GM21515 (cell line): ENCODE measurements at regions not wholly inside any gene's neighbourhood (a gene's known extent, or its start where the extent isn't known, plus 50 kb on each side); places are given as distances from the start of the nearest gene placed in this dataset.
"Not testable (repeated sequence)": the region's sequence is repeated elsewhere in the genome, so short reads cannot be mapped to it uniquely, and the experiment has no call there.

Source experiments
- ATAC-seq: cut with Tn5 transposase; IDR thresholded peaks from one replicate; pipeline ENCODE4 v1.9.1; 2021; ENCODE audit not compliant: unreplicated experiment

DNA sequence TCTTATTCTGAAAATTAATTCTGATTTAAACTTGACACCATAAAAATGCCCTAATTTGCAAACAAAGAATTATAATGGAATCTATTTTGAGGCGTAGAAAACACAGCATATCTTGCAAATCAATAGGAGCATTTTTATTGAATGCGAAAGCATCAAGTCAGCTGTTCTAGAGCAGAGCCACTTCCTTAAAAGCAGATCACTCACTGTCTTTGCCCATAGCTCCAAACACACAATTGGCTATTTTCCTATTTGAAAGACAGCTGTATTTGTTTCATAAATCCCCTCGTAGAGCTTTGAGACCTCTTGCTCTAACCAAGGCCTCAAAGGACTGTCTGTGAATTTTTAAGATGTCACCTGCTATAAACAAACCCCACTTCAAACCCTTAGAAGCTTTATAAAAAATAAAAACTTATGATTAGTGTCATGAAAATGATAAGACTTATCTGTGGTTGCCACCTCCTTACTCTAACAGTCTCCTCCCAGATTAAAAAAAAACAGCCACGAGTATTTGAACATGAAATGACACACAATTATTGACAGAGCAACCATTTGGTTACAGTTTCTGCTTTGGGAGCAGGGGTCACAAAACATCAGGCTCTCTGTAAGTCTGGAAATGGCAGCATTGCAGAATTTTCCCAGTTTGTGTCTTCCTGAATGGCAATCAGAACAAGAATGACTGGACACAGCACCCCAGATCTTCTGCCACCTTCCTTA, 75.6 kb upstream of the RASEF start:
- ATAC-seq: no peak

- no peak for ATAC-seq
These were observed 70.4 kb upstream of the RASEF start for GRCh38 chr9:83133316-83133715.

- no peak for ATAC-seq
These were observed 69.8 kb upstream of the RASEF start for GRCh38 chr9:83132768-83133167.

GRCh38 chr9:83130541-83130940, 67.6 kb upstream of the RASEF start:
- ATAC-seq: no peak

DNA sequence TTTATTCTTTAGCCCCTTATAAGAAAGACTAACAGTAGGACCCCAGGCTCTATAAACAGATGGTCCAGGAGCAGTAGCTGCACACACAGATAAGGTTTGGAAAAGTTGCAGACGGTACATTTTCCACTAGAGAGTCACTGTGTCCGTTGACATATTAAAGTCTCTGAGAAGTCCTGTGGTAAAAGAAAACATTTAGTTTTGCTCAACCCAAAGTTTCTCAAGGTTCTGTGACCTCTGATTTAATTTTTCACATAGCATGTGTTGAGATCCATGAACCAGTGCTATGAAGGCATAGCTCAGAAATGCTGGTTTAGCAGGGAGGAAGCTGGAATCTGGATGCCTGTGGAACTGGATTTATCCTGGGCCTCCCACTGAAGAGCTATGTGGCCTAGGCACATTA, 62.7 kb upstream of the RASEF start:
- no peak for ATAC-seq

GRCh38 chr9:83119873-83120272, 56.9 kb upstream of the RASEF start:
- no peak for ATAC-seq

DNA sequence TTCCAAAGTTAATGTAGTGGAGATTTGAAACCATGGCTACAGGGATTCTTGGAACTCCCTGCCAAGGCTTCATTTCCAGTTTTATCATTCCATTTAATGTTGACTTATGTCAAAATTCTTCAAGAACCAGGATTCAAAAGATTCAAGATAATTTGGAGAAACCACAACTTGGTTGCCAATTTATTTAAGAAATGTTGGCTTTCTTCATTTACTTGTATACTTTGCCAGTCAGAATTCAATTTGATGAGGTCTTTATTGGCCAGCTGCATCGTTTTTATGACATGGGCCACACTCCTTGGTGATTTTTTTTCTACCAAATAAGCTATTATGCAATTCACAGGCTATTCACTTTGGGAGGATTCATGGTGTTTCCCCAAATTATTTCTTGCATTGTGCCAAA, 53.1 kb upstream of the RASEF start:
- ATAC-seq: no peak

GRCh38 chr9:83113445-83113844, 50.5 kb upstream of the RASEF start:
- not testable (repeated sequence) for ATAC-seq
